GM21381 (cell line): ENCODE measurements at regions not wholly inside any gene's neighbourhood (a gene's known extent, or its start where the extent isn't known, plus 50 kb on each side); places are given as distances from the start of the nearest gene placed in this dataset.
"Not testable (repeated sequence)": the region's sequence is repeated elsewhere in the genome, so short reads cannot be mapped to it uniquely, and the experiment has no call there.

ENCODE experiments used
- ATAC-seq: cut with Tn5 transposase; IDR thresholded peaks from one replicate; pipeline ENCODE4 v1.9.1; 2021; ENCODE audit warnings: mild to moderate bottlenecking, moderate library complexity; ENCODE audit not compliant: unreplicated experiment

- ATAC-seq: no peak
Observed at GRCh38 chrX:123013141-123013540, 170.9 kb upstream of the GRIA3 start.

DNA sequence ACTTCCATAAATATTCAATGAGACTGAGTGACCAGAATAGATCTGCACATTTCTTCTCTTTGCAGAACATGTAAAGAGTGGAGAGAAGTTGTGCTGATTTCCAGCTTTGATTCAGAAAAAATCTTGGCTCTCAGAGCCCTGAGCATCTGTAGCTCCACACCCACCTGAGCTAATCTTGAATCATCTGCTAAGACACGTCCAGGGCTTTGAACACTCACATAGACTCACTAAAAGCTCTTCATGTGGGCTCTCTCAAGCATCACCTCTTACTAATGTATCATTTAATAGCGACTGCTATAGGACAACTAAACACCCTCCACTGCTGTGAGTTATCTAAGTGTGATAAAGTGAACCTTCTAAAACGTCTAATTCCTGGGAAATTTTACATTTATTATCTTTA is 147.7 kb upstream of the GRIA3 start:
- ATAC-seq: no peak

DNA sequence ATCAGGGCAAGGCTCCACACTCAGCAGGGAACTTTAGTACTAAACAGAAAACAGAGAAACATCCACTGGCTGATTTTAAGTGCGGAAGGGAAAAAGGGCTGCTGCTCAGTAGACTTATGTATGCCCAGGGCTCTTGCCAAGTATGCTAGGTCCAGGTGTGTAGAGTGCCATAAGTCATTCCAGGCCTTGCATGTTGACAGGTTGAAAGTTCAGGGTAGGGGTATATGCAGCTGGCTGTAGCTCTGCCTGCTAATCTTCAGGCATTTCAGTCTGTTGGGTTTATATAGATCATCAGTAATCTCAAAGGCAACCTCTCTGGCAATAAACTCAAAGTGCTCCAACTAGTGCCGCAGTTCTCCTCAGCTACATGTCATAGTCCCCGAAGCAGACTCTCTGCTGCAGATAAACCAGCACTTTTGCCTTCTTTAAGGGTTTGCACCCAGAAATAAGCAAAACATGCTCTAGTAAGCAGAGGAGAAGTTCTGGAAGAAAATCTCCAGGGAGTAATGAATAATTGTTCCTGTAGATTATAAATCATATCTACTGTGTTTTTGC is 134.9 kb upstream of the GRIA3 start:
- ATAC-seq: no peak

DNA sequence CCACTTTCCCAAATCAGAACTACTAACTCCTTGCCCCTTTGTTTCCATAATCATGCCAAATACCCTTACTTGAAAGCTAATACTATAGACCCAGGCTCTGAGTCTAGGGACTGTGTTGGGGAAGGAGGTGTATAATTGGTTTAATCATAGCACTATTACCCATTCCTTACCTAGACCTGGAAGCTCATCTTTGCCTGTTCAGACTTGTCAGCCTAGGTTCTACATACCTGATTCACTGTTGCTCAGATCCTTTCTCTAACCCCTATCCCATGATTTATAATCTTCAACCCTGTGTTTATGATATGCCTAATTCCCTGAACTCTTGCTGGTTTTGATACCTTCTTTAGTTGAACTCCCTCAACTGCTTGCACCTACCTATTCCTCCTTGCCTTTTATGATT is 123.1 kb upstream of the GRIA3 start:
- no peak for ATAC-seq

DNA sequence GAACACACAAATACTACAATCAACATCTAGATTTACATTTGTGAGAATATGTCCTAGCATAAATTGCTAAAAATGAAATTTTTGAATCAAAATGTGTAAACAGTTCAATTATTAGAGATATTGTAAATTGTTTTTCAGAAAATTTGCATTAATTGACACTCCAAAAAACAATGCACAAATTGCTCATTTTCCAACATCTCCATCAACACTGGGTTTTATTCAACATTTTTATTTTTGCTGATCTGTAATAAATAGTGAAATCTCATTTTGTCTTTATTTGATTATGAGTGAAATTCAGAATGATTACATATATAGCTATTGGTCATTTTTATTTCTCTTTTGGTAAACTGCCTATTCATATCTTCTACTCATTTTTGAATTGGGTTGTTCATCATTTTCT is 120.0 kb upstream of the GRIA3 start:
- no peak for ATAC-seq

DNA sequence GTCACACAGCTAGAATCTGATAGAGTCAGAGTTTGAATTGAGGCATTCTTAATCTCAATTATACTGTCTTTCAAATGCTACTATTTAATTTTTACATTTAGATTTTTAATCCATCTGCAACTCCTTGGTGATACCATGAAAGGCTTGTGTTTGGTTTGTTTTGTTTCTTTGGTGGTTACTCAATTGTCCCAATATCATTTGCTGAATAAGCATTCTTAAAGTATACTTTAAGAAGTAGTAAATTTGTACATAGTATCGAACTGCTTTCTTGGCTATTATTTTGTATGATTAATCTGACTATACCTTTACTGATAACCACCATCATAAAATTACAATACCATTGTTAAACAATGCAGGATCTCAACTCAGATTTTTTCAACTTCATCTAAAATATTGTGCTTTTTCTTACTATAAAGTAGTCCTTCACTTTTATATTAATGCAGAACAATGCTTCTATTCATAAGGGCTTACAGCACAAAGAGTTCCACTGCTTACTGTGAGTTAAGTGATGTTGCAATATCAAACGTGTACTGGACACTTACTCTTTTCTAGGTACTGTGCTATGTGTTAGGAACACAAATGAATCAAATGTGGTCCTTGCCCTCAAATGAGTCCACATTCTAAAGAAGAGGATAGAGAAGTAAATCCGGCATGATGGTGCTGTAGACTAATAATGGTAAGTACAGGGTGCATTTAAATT is 111.2 kb upstream of the GRIA3 start:
- ATAC-seq: no peak

DNA sequence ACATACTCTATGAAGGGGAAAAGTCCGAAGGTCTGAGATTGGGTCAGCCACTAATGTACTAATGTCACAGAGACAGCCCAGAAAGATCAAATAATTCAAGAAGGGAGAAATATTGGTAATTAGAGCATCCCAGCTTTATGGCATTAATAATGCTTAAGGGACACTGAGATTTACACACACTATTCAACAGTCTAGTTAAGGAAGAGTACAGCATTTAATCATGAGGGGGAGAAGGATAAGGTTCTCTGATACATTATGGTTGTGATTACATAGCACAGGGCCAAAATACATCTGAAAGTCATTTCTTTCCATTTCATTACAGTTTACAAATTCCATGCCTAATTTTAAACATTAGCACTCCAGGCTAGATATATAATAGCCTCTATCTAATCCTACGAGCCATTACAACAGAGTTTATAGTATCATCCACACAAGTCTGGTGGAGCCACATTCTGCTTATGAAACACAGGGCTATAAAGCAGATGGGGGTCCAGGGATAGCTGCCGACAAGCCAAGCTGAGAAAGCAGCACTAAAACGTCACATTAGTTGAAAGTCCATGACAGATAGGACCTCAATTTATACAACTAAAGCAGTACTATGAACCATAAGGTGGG is 108.0 kb upstream of the GRIA3 start:
- no peak for ATAC-seq

GRCh38 chrX:123077631-123078030 is 106.4 kb upstream of the GRIA3 start:
- ATAC-seq: no peak

DNA sequence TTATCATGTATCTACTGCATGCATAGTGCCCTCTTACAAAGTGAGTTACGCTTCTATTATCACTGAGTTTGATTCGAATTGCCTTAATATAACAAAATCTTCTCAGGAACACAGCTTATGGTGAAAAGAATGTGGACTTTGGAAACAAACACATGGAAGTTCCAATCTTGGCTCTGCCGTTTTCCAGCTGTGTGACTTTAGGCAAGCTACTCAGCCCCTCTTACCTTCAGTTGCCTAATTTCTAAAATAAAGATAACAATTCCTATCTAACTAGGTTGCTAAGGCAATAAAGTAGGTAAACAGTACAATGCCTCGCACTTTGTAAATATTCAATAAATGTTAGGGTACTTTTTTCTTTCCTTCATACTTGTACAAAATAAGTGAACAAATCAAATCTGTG is 104.0 kb upstream of the GRIA3 start:
- no peak for ATAC-seq

DNA sequence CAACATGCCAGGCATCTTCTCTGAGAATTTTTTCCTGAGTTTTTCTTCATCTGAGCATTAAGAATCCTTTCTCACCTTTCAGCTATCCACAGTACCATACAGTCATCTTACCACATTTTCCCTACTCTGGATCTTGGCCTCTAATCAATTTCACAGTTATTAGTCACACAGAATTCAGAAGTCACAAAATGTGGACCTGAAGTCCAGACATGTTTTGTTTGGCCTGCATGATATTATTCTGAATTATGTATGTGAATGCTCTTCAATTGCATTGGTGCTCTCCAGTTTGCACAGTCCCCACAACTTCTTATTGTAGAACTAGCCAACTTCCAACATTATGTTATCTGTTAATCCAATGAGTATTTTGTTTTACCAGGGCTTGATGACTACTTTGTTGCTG is 102.3 kb upstream of the GRIA3 start:
- no peak for ATAC-seq

DNA sequence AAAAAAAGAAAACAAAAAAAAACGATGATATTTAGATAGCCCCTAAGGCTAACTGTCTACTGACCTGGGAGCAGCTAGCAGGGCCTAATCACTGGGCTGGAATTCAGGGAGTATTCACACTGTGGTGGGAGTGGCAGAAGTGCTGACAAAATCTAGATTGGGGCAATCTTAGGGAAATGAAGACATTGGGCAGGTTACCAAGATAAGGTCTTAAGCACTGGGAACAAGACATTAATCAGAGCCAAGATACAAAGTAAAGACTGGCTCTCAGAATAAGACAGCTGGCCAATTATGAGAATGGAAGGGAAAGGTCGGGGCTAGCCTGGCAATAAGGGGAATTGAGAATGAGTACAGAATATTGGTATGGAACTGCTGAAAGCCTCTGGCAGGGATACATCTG is 100.2 kb upstream of the GRIA3 start:
- ATAC-seq: no peak

DNA sequence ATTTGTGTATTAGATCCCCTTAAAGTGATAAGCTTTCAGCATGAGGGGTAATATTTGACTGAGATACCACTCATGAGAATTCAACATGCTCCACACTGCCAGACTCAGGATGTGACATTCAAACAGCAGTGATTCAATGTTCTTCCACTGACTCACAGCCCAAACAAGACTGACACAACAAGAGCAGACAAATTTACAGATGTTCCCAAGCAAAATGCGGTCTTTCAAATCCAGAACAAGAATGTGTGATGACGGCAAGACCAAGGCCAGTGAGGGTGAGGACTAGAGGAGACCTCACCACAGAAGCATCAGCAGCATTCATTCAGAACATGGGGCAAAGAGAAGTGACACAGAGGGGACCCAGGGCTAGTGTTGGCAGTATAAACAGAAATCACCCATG is 99.3 kb upstream of the GRIA3 start:
- ATAC-seq: no peak

- no peak for ATAC-seq
Observed at GRCh38 chrX:123085311-123085940, 98.7 kb upstream of the GRIA3 start.

GRCh38 chrX:123086768-123087167 is 97.3 kb upstream of the GRIA3 start:
- ATAC-seq: no peak

DNA sequence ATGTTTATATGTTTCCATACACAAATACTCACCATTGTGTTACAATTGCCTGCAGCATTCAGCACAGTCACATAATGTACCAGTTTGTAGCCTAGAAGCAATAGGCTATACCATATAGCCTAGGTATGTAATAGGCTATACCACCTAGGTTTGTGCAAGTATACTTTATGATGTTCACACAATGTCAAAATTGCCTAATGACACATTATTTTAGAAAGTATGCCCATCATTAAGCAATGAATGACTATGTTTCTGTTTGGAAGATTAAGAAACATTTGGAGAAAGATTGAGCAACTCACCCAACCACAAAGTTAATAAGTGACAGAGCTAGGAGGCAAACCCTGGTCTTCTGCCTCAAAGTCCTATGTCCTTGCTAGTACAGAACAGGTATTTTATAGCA is 96.8 kb upstream of the GRIA3 start:
- no peak for ATAC-seq

GRCh38 chrX:123088331-123088730 is 95.7 kb upstream of the GRIA3 start:
- ATAC-seq: no peak

GRCh38 chrX:123088930-123089329 is 95.1 kb upstream of the GRIA3 start:
- no peak for ATAC-seq

DNA sequence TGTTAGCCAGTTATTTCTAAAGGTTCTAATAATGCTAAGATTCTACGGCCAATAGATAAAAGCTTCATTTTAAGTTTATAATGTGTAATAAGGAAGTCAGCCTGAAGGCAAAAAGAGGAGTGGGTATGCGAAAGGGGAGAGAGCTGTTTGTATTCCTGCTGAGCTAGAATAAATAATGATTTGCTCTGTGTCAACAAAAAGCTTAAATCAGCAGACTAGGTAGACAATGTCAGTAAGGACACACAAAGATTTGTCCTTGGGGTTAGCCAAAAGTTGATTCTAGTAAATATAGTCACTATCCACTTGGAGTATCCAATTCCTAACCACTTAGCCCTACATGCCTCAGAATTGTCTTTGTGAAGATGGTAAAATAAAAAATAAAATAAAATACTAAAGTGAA is 90.3 kb upstream of the GRIA3 start:
- no peak for ATAC-seq

GRCh38 chrX:123108513-123109427 is 75.3 kb upstream of the GRIA3 start:
- ATAC-seq: no peak

GRCh38 chrX:123121241-123121640 is 62.8 kb upstream of the GRIA3 start:
- no peak for ATAC-seq

DNA sequence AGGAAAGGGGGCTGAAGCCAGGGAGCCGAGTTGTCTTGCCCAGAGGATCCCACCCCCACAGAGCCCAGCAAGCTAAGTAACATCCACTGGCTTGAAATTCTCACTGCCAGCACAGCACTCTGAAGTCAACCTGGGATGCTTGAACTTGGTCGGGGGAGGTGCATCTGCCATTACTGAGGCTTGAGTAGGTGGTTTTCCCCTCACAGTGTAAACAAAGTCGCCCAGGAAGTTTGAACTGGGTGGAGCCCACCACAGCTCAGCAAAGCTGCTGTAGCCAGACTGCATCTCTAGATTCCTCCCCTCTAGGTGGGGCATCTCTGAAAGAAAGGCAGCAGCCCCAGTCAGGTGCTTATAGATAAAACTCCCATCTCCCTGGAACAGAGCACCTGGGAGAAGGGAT is 54.3 kb upstream of the GRIA3 start:
- ATAC-seq: not testable (repeated sequence)
